Glomerular visceral epithelial cell (primary cell): ENCODE measurements at regions not wholly inside any gene's neighbourhood (a gene's known extent, or its start where the extent isn't known, plus 50 kb on each side); places are given as distances from the start of the nearest gene placed in this dataset.

Source experiments
- DNase-seq: peaks from one replicate; pipeline ENCODE4 v3.0.0-alpha.2; 2016; ENCODE audit errors: extremely low spot score

DNA sequence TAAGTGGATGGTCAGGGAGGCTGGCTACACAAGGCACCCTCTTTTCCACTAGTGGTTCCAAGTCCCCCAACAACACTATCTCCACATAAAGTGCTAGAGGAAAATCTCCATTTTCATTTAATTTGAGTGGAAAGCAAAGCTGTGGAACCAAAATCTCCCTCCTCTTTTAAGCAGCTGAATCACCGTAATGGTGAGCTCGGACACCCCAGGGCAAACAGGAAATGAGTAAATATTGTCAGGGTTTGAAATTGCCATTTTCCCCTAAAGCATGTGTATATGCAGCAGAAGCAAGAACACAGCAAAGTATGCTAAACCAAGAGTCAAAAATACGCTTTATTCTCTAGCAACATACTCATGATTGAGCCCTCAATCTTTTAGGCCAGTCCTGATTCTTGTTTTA is 143.7 kb downstream of the GPAM start:
- DNase-seq, result no peak

DNA sequence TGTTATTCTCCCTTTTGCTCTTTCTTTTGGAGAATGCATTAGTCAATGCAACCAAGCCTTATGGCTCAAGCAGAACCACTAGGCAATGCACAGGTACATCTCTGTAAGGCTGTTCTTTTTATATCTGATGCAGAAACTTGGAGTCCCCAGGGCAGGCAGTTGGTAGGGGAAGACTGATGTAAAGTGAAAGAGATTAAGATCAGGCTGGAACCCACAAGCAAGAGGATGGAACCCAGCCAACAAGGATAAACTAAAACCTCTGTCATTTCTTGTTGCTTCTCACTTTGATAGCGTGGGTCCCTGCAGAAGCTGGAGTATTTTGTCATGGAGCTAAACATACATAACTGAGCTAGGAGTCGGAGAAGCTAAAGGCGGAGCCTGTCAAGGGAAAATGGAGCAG is 142.9 kb downstream of the GPAM start:
- DNase-seq, result no peak

DNA sequence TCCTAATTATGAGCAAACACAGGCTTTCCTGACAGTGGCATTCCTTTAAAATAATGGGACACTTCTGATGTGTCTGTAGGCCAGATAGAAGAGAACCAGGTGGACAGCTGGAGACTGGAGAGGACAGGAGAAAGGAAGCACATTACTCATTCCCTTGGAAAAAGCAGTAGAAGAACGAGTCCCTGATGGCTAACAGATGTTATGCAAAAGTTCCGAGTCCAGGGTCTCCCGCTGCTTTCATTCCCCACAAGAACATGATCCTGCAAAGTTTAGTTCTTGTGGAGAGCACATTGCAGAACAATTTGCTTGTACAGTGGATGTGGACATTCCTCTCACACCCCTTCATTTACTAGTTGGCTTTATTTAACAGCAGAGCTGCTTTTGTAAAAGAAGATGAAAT is 137.6 kb downstream of the GPAM start:
- no peak for DNase-seq

DNA sequence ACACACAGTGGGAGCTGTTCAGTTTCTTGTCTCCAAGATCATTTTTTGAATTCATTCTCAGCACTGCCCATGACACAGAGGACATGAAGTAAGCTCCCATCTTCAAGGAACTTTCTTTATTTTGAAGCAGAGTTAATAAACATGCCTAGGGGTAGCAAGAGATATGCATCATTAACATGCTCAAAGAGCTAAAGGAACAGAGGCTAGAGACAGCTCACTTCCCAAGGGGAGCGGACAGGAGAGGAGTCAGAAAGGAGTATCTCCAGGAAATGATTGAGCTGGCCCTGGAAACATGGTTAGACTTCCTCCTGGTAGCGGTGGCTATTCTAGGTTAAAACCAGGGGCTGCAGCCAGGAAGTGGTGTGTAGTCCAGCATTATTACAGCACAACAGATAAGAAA is 135.9 kb downstream of the GPAM start:
- DNase-seq, result no peak

DNA sequence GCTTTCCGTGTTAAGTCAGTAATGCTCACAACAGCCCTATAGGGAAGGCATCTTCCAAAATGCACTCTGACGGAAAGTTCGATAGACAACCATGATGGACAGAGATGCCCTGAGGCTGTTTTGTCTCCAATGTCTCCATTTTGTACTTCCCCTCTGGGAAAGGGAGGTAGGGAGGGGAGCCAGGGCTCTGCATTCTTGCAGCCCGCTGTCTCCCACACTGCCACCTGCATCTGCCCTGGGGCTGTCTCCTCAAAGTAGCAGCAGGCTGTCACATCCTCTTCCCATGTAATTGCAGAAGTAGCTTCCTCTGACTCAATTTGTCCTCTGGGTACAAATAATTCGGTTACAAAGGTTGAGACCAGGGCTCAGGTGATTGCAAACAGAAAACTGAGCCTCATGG is 131.4 kb downstream of the GPAM start:
- DNase-seq, result no peak

DNA sequence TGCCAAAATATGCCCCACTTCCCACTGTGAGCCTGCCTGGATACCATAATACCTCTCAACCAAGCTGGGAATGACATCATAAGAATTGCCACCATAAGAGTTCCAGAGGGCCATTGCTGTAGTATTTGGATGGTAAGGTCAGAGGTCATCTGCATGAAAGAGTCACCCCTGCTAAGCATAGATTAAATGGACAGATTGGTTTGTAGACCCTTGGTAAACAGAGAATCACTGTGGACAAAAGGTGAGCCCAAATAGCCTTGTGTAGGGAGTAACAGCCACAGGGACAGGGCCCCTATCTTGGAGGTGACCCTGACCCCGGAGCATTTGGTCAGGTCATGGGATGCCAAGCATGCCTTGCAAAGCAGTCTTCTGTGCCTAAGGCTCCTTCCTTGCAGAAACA is 129.7 kb downstream of the GPAM start:
- no peak for DNase-seq

DNA sequence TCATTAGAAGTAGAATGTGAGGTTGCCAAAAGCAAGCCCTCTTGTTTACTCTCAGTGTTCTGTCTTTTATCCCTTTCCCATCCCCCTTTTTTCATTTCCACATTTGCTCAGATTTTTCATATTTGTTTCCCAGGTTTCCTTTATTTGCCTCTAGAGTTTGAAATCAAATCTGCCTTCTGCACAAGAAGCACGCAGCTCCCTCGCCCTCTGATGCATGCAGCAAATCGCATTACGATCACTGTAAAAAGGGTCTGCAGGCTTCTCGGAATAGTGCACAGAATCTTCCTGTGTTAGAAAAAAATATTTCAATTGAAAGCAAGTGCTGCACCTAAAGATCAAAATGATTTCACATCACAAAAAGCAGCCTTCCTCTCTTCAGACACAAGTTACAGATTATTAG is 129.0 kb downstream of the GPAM start:
- DNase-seq, result no peak

DNA sequence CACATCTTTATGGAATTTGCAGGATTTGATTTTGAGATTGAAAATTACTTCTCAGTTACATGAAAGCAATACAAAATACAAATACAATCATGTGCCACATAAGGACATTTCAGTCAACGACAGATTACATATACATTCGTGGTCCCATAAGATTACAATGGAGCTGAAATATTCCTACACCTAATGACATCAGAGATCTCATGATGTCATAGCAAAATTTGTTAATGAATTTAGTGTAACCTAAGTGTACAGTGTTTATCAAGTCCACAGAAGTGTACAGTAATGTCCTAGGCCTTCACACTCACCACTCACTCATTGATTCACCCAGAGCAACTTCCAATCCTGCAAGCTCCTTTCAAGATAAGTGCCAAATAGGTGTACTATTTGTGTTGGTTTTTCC is 126.5 kb downstream of the GPAM start:
- no peak for DNase-seq

DNA sequence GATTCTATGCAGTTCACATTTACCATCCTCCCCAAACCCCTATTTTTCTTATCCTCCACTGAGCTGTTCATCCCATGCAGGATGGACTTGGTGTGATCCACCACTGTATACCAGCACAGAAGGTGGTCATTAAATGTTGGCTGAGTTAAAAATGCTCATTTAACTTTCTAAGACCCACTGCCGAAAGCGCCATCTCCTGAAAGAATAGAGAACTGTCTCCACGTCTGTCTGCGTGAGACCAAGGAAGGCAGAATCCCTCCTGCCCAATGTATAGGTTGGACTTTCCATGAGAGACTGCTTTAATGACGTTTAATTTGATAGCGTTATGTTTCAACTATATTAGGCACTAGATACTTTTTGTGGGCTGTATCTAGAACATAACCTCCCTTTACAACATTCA is 124.3 kb downstream of the GPAM start:
- DNase-seq, result no peak

DNA sequence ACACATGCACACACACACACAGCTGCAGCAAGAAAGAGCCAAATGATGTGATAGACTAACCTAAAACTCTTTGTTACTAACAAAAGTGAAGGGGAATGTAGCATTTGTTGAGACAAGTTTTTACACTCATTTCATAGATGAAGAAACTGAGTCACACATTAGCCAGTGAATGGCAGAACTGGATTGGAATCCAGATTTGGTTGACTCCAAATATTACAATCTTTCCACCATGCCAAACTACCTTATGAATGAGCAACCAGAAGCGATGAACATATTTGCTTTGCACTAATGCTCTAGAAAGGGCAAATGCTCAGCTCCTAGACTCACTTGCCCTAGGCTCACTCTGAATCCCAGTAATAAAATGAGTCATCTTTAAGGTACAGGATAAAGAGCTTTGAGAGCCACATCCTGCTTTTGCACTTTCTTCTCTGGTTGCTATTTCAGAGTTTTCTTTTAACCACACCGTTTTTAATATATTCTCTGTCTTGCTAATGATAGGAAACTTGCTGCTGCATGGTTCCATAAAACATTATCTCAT is 111.9 kb downstream of the GPAM start:
- no peak for DNase-seq

DNA sequence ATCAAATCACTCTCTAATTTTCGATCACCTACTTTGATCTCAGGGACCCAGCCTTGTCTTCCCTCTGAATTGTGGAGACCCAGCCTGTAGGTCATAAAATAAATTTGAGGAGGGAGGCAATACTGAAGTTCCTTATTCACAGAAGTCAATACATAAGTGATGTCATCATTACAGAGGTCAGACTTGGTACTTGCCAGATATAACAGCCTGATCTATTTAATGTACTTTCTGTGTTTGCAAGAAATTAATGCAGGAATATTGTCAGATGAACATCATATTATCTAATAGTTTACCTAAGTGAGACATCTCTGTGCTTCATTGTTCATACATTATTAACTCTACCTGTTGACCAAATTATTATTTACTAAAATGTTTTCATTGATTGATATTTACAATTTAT is 105.6 kb downstream of the GPAM start:
- no peak for DNase-seq

DNA sequence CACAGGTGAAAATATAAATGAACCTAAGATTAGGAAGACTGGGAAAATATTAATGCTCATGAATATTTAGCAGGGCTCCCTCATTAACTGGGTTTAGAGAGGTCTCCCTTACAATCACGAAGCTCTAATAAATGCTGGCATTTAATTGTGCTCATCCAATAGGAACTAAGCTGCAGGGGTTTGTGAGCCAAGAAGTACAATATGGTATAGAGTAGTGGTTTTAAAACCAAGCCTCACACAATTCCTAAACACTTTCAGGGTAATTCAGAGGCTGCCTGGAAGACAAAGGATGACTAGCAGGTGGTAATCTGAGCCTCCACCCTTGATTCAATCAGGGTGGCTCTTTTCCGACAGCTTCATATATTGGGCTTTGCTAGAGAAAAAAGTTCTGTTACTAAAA is 103.3 kb downstream of the GPAM start:
- DNase-seq, result no peak

DNA sequence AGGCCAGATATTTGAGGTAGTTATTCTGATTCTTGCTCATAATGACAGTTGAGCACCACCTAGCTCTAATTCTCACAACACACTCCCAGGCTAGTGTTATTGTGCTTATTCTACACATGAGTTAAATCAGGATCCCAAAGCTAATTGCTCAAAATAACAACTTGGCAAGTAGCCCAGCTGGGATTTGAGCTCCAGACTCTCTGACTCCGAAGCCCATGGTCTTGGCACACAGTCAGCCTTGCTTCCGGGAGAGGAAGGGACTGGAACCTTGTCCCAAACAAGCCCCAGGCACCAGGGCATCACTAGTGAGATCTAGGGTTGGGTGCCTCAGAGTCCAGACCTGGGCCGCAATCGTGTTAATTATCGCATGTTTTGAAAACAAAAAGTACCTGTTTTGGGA is 101.4 kb downstream of the GPAM start:
- no peak for DNase-seq

DNA sequence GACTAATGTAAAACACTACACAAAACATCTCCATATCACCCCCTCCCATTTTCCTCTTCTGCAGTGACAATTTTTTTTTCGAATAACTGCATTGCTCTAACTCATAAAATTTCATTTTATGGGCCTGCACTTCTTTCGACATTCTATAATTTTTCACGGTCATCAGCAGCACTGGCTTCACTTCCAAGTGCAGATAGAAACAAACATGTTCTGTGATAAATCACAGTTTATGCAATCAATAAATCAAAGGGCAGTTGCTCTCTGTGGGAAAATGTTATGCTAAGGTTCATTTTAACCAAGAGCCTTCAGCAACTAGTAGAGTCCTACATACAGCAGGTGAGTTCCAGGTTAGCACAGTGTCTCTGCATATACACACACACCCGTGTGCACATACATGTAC is 100.1 kb downstream of the GPAM start:
- no peak for DNase-seq

DNA sequence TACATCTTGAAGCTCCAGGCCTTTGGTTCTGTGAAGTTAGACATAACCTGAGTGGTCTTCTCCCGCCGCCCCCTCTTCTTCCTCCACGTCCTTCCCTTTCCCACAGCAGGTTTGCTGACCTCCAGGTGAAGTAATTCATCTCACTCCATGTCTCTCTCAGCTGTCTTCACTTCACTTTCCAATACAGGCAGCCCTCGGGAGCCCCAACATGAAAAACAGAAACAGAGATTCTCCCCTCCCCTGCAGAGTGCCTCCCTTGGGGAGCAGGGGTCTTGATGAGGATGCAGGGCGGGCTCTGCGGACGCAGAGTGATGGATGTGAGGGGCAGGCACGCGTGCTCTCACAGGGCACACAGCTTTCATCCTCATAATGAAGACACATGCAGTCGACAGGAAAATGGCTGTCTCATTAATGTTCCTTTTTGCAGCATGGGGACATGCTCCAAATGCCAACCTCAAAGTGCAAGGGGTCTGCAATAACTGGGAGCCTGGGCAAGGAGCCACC is 95.6 kb downstream of the GPAM start:
- no peak for DNase-seq

DNA sequence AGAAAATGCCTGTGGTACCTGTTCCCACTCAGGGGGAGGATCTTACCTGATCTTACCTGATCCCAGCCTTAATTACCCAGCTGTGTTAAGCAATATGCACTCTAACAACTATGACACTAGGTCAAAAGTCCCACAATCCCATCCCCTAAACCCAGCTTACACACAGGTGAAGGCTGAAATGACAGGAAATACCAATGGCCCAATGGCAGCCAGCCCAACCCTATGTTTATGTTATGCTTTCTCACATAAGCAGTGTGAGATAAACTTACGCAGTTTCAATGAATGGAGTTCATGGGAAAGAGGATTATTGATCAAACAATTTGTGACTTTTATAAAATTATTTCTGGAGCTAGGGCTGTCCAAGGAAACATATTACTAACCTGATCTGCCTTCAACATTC is 91.9 kb downstream of the GPAM start:
- no peak for DNase-seq

DNA sequence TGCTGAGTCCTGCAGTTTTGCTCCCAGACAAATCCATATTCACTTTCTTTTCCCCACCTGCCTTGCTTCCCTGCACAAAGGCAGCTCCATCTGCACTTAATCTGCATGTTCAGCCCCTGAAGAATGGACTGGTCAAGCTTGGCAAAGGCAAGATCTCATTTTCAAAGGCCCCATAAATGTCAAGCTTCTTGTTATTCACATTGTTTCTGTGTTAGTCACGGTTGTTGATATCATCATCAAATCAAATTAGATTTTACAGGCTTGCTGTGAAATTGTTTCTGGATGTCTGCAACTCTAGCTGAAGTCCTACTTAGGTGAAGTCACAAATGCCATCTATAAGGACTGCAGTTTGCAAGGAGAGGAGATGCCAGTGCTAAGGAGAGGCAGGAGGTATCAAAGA is 91.0 kb downstream of the GPAM start:
- no peak for DNase-seq

DNA sequence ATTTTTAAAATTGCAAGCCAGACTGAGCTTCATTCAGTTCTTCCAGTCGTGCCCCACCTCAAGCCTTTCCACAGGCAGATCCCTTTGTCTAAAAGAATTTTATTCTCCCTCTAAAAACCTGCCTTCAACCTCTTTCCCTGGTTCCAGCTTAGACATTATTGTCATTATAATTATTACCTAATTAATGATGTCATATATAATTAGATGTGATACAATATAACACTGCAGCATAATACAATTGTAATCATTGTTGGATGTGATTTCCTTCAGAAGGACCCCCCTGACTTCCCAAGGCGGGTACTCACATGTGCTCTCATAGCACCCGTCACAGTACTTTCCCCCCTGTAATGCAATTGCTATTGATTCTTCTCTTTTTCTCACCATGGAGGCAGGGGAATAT is 88.6 kb downstream of the GPAM start:
- no peak for DNase-seq

DNA sequence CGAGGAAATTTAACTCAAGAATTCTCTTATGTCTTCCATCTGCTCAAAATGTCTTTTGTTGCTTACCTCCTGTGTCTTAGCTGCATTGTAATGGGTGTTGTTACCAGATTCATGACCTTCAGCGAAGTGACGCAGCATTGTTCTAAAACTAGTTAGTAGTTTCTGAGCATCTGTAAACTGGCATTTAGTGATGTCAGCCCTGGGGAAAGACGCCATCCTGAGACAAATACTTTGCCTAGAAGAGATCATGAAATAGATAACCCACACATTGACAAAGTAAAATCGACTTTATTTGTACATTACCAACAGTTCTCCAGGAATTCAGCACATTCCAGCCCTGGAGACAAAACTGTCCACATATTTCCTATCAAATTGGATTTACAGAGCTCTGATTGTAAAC is 87.8 kb downstream of the GPAM start:
- DNase-seq, result no peak

DNA sequence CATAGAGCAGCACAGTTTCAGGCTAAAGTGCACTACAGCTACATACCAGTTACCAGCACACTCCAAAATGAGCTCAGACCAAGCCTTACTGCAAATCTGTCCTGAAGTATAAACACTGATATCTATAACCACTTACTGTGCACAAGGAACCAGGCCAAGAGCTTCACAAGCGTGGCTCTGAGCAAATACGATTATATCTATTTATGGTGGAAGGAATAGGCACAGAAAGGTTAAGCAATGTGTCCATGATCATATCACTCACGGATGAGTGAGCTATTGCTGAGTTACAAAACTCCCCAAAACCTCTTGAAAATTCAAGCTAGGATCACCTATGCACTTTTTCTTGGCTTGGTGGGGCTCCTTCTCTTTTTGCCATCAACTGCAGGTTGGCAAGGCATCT is 84.9 kb downstream of the GPAM start:
- DNase-seq, result no peak
